Tongue (tissue), 1 donor: ENCODE measurements at regions not wholly inside any gene's neighbourhood (a gene's known extent, or its start where the extent isn't known, plus 50 kb on each side); places are given as distances from the start of the nearest gene placed in this dataset. TPM values are rescaled to one million over a fixed set of nuclear protein-coding genes. Genes with fewer than 3 reads are reported as not detected.

Experiments used
- small RNA-seq: library from RNA; depleted of rRNA; stranded (forward); fragments of <200 nt; gene quantifications from one replicate; pipeline ENCODE3, GENCODE V24; 2014; ENCODE audit warnings: low replicate concordance

Small RNA genes lying in the stretch of these regions (small RNA-seq; reads per million reads assigned to genes)
- gene MIR1269A (not detected), gene RNU2-40P (not detected), gene RNU6-699P (not detected)
